Natural killer cell (primary cell): ENCODE measurements at regions not wholly inside any gene's neighbourhood (a gene's known extent, or its start where the extent isn't known, plus 50 kb on each side); places are given as distances from the start of the nearest gene placed in this dataset.
"Not testable (repeated sequence)": the region's sequence is repeated elsewhere in the genome, so short reads cannot be mapped to it uniquely, and the experiment has no call there.

Source experiments
- ATAC-seq, 3 donors: fragments of 150-1000 bp in 2 of 3; fragments of 200-7000 bp in 1 of 3; cut with Tn5 transposase; 1 replicate in 1 of 3; 2 replicates in 2 of 3; pipeline ENCODE4 v1.10.0; 2021; ENCODE audit warnings: mild to moderate bottlenecking in 2 of 3, moderate library complexity in 2 of 3
- DNase-seq, 2 donors: peaks; one replicate each; pipeline versions ENCODE4 v3.0.0 to v3.0.0-alpha.2; 2013 to 2021; ENCODE audit warnings: mixed read lengths in 1 of 2
- H3K27ac ChIP-seq: one replicate; pipeline ENCODE4 v1.5.1; 2013; ENCODE audit warnings: mild to moderate bottlenecking, low read length
- H3K27me3 ChIP-seq: one replicate; pipeline ENCODE4 v1.6.1; 2013; ENCODE audit warnings: low read length; ENCODE audit not compliant: control insufficient read depth, insufficient read depth
- H3K36me3 ChIP-seq: one replicate; pipeline ENCODE4 v1.6.1; 2013; ENCODE audit warnings: low read length; ENCODE audit not compliant: control insufficient read depth, insufficient read depth
- H3K4me1 ChIP-seq: one replicate; pipeline ENCODE4 v1.6.1; 2013; ENCODE audit warnings: low read length; ENCODE audit not compliant: control insufficient read depth, insufficient read depth
- H3K4me3 ChIP-seq: one replicate; pipeline ENCODE4 v1.5.1; 2013; ENCODE audit warnings: low read length
- H3K9me3 ChIP-seq: one replicate; pipeline ENCODE4 v1.6.1; 2013; ENCODE audit warnings: low read length; ENCODE audit not compliant: control insufficient read depth, insufficient read depth
- H3K27ac Mint-ChIP-seq, 2 donors: one replicate each; pipeline ENCODE4 v1.8.0; 2022; ENCODE audit warnings: mild to moderate bottlenecking in 2 of 2, mixed read lengths in 2 of 2, moderate library complexity in 1 of 2
- H3K27me3 Mint-ChIP-seq, 2 donors: one replicate each; pipeline ENCODE4 v1.8.0; 2022; ENCODE audit warnings: low read depth in 2 of 2, mixed read lengths in 2 of 2
- H3K36me3 Mint-ChIP-seq: one replicate; pipeline ENCODE4 v1.8.0; 2022; ENCODE audit warnings: mixed read lengths
- H3K4me1 Mint-ChIP-seq, 2 donors: one replicate each; pipeline ENCODE4 v1.8.0; 2022; ENCODE audit warnings: mixed read lengths in 2 of 2
- H3K4me3 Mint-ChIP-seq: one replicate; pipeline ENCODE4 v1.8.0; 2022; ENCODE audit warnings: mild to moderate bottlenecking, moderate library complexity, mixed read lengths
- H3K9me3 Mint-ChIP-seq, 2 donors: one replicate each; pipeline ENCODE4 v1.8.0; 2022; ENCODE audit warnings: mixed read lengths in 2 of 2
- CTCF ChIP-seq: fragments of 200-600 bp; IDR thresholded peaks from one replicate; pipeline ENCODE4 v1.8.0; 2022; ENCODE audit warnings: antibody characterized with exemption
- WGBS: methylation state at CpG from one replicate; pipeline ENCODE4 v1.1.7; 2013; ENCODE audit warnings: missing lambda C conversion rate; ENCODE audit not compliant: insufficient coverage; 5-methylcytosine and 5-hydroxymethylcytosine counted together
- intact Hi-C: fragments of 100-400 bp; cut with micrococcal nuclease; formaldehyde crosslinking; loops from one replicate; pipeline ENCODE4 v1.14.2; 2022

GRCh38 chr3:132124651-132125284 lies 90.0 kb upstream of the CPNE4 start:
- Mint-ChIP-seq H3K9me3 (peaks cover 4% of the 10 kb centered on the region in 2 donors), H3K27me3 (no peaks in the 10 kb centered on the region), H3K4me3 (no peak overlapping the region), H3K36me3 (no peaks in the 10 kb centered on the region), H3K4me1 (no peaks in the 10 kb centered on the region), H3K27ac (no peak overlapping the region)
- WGBS, result 84% methylated on average over 4 of the region's 4 CpGs
- H3K9me3 ChIP-seq, result no peaks in the 10 kb centered on the region
- DNase-seq, result no peak
- TF ChIP-seq CTCF, result no peak
- no peaks in the 10 kb centered on the region for H3K27me3 ChIP-seq
- ATAC-seq, result no peak
- H3K36me3 ChIP-seq, result no peaks in the 10 kb centered on the region
- H3K4me3 ChIP-seq, result no peak overlapping the region
- no peaks in the 10 kb centered on the region for H3K4me1 ChIP-seq
- H3K27ac ChIP-seq, result no peak overlapping the region
- intact Hi-C loops, result no loop called here

- Histone ChIP-seq H3K27ac (no peak overlapping the region), H3K27me3 (no peaks in the 10 kb centered on the region), H3K4me1 (no peaks in the 10 kb centered on the region), H3K36me3 (no peaks in the 10 kb centered on the region), H3K4me3 (no peak overlapping the region), H3K9me3 (no peaks in the 10 kb centered on the region)
- H3K4me3 Mint-ChIP-seq, result no peak overlapping the region
- no peaks in the 10 kb centered on the region for H3K27me3 Mint-ChIP-seq
- no peak for ATAC-seq
- no peak overlapping the region for H3K27ac Mint-ChIP-seq
- no peak for DNase-seq
- 71% methylated on average over 1 of the region's 1 CpG for WGBS
- H3K4me1 Mint-ChIP-seq, result no peaks in the 10 kb centered on the region
- no peaks in the 10 kb centered on the region for H3K36me3 Mint-ChIP-seq
- H3K9me3 Mint-ChIP-seq, result peaks cover 2 to 3% of the 10 kb centered on the region in 2 donors
- intact Hi-C loops, result no loop called here
- no peak for TF ChIP-seq CTCF
These were observed 99.8 kb upstream of the CPNE4 start for GRCh38 chr3:132134611-132135010.

GRCh38 chr3:132135628-132136333 lies 101.0 kb upstream of the CPNE4 start:
- intact Hi-C loops, result no loop called here
- Histone ChIP-seq H3K9me3 (no peaks in the 10 kb centered on the region), H3K27ac (no peak overlapping the region), H3K36me3 (no peaks in the 10 kb centered on the region), H3K4me3 (no peak overlapping the region), H3K4me1 (no peaks in the 10 kb centered on the region), H3K27me3 (no peaks in the 10 kb centered on the region)
- DNase-seq, result no peak
- H3K9me3 Mint-ChIP-seq, result peaks cover 3 to 5% of the 10 kb centered on the region in 2 donors
- H3K4me1 Mint-ChIP-seq, result no peaks in the 10 kb centered on the region
- H3K27ac Mint-ChIP-seq, result no peak overlapping the region
- TF ChIP-seq CTCF, result no peak
- no peaks in the 10 kb centered on the region for H3K27me3 Mint-ChIP-seq
- no peaks in the 10 kb centered on the region for H3K36me3 Mint-ChIP-seq
- WGBS, result 81% methylated on average over 4 of the region's 4 CpGs
- H3K4me3 Mint-ChIP-seq, result no peak overlapping the region
- ATAC-seq, result no peak

GRCh38 chr3:132136334-132136716 lies 101.5 kb upstream of the CPNE4 start:
- intact Hi-C loops, result no loop called here
- no peak overlapping the region for H3K27ac Mint-ChIP-seq
- peaks cover 3 to 5% of the 10 kb centered on the region in 2 donors for H3K9me3 Mint-ChIP-seq
- no peaks in the 10 kb centered on the region for H3K4me1 ChIP-seq
- no peaks in the 10 kb centered on the region for H3K36me3 Mint-ChIP-seq
- H3K36me3 ChIP-seq, result no peaks in the 10 kb centered on the region
- no peak for DNase-seq
- no peaks in the 10 kb centered on the region for H3K4me1 Mint-ChIP-seq
- no peaks in the 10 kb centered on the region for H3K27me3 Mint-ChIP-seq
- no peak overlapping the region for H3K27ac ChIP-seq
- no peaks in the 10 kb centered on the region for H3K9me3 ChIP-seq
- no peak overlapping the region for H3K4me3 ChIP-seq
- H3K4me3 Mint-ChIP-seq, result no peak overlapping the region
- WGBS, result 76% methylated on average over 2 of the region's 2 CpGs
- ATAC-seq, result no peak
- H3K27me3 ChIP-seq, result no peaks in the 10 kb centered on the region
- no peak for TF ChIP-seq CTCF

- H3K36me3 Mint-ChIP-seq, intact Hi-C loops, H3K27me3 ChIP-seq, H3K4me3 ChIP-seq, H3K27ac ChIP-seq, H3K27ac Mint-ChIP-seq, H3K9me3 Mint-ChIP-seq, H3K4me3 Mint-ChIP-seq, H3K4me1 Mint-ChIP-seq, H3K36me3 ChIP-seq, H3K4me1 ChIP-seq, H3K9me3 ChIP-seq, DNase-seq, H3K27me3 Mint-ChIP-seq, ATAC-seq: not testable (repeated sequence)
- WGBS, result 64% methylated on average over 23 of the region's 23 CpGs
These were observed 102.1 kb upstream of the CPNE4 start for GRCh38 chr3:132136902-132137301.
